Hematopoietic multipotent progenitor cell treated with erythropoietin and hydrocortisone succinate and interleukin-3 and kit ligand, for 15 days (in vitro differentiated cells): ENCODE measurements at regions not wholly inside any gene's neighbourhood (a gene's known extent, or its start where the extent isn't known, plus 50 kb on each side); places are given as distances from the start of the nearest gene placed in this dataset.
"Not testable (repeated sequence)": the region's sequence is repeated elsewhere in the genome, so short reads cannot be mapped to it uniquely, and the experiment has no call there.

Experiments used
- DNase-seq: peaks from one replicate; pipeline ENCODE4 v3.0.0-alpha.2; 2015; ENCODE audit warnings: low spot score

- DNase-seq, result no peak
Observed at GRCh38 chr13:106096661-106097092, 438.8 kb downstream of the EFNB2 start.

- DNase-seq, result no peak
Observed at GRCh38 chr13:106095919-106096318, 439.5 kb downstream of the EFNB2 start.

- DNase-seq, result no peak
Observed at GRCh38 chr13:106095406-106095805, 440.1 kb downstream of the EFNB2 start.

GRCh38 chr13:106090001-106090400 lies 445.5 kb downstream of the EFNB2 start:
- DNase-seq, result no peak

DNA sequence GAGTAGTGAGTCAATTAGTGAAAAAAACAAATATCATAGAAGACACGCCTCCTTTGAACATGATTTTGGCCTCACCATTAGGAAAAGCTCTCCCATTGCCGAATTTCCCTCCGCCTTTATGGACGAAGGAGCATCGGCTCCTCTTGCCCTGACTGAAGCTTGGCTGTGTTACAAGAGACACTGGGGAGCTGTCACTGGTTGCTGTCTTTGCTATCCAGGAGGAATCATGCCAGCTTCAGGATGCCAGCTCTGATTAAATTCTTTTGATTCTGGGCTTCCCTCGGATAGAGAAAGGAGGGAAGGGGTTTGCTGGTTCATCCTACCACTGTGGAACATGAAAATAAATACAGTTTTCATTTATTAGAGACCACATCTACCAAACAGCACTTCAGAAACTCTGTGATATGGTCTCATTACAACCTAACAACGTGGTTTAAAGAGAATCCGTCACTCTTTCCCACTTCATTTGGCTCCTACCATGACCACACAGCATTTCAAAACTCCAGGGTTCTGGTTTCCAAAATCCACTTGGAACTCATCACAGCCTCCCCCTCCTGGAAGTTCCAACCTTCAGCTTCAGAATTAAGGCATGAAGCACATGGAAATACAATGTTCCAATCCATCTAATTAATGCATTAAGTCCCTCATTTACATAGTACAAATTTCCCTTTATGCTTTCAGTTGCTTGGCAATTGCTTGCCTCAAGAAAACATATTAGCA lies 446.0 kb downstream of the EFNB2 start:
- no peak for DNase-seq

GRCh38 chr13:106088085-106088484 lies 447.4 kb downstream of the EFNB2 start:
- no peak for DNase-seq

- DNase-seq, result no peak
Observed at GRCh38 chr13:106087201-106087600, 448.3 kb downstream of the EFNB2 start.

- no peak for DNase-seq
Observed at GRCh38 chr13:106083620-106084350, 451.7 kb downstream of the EFNB2 start.

- not testable (repeated sequence) for DNase-seq
Observed at GRCh38 chr13:106081221-106081620, 454.2 kb downstream of the EFNB2 start.

GRCh38 chr13:106078191-106078590 lies 457.3 kb downstream of the EFNB2 start:
- no peak for DNase-seq

GRCh38 chr13:106077017-106077416 lies 458.4 kb downstream of the EFNB2 start:
- DNase-seq, result no peak

- DNase-seq, result no peak
Observed at GRCh38 chr13:106072014-106072413, 463.4 kb downstream of the EFNB2 start.

GRCh38 chr13:106063591-106064313 lies 471.7 kb downstream of the EFNB2 start:
- DNase-seq, result no peak

GRCh38 chr13:106061781-106062180 lies 473.7 kb downstream of the EFNB2 start:
- DNase-seq, result no peak

- DNase-seq, result no peak
Observed at GRCh38 chr13:106056851-106057250, 478.6 kb downstream of the EFNB2 start.

GRCh38 chr13:106052200-106052767 lies 483.2 kb downstream of the EFNB2 start:
- no peak for DNase-seq

DNA sequence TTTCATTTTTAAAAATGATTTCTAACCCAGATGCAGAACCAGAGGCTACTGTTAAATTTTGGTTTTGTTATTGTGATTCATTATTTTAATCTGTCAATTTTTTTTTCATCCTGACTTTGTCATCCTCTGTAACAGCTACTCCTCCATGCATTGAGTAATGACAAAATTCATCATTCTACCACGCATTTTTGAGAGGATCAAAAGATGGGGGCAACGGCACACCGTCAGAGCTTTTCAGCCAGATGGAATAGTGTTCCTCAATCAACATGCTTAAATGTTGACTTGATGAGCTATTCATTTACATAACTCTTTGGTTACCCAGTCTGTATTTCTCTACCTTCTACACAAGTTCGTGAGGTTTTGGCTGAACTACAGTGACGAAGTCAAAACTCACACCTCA lies 486.3 kb downstream of the EFNB2 start:
- DNase-seq, result no peak

- DNase-seq, result no peak
Observed at GRCh38 chr13:106048386-106048785, 487.1 kb downstream of the EFNB2 start.

DNA sequence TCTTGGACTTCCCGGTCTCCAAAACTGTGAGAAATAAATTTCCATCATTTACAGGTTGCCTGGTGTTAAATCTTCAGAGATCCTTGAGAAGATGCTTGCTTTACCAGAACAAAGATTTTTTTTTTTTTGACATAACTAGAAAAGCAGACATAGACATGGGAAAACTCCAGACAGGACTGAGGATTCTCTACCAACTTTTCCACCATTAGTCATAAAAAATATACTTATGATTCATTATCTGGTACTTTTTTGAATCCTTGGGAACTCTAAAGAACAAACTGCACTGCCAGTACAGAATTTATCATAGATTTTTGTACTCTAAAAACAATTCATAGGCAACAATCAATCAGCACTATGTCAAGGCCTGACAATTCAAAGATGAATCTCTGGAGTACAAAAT lies 487.6 kb downstream of the EFNB2 start:
- no peak for DNase-seq

DNA sequence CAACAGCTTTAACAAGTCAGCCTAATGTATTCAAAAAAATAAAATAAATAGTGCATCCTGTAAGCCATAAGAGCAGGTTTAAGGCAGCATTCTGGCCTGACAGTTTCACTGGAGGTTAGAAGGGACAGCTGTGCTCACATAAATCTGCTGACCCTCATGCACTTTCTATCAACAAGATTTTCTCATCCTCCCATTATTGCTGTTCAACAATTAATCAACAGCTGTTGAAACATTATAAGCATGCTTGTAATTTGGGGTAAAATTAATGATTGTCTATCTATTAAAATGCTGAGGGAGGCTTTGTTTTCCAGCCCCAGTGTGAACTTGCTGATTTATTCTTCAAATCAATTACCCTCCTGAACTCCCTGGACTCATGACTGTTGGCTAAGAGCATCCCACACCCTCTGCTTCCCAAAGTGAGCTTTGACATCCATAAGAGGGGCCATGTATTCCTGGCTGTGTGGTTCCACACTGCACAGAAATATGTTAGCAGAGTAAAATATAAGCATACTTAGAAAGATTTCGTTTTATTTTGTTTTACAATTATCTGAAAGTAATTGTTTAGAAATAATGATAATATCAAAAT lies 492.4 kb downstream of the EFNB2 start:
- no peak for DNase-seq

GRCh38 chr13:106041445-106041844 lies 494.0 kb downstream of the EFNB2 start:
- no peak for DNase-seq

GRCh38 chr13:106038752-106039151 lies 496.7 kb downstream of the EFNB2 start:
- DNase-seq, result no peak
